ENCODE measurements at regions not wholly inside any gene's neighbourhood (a gene's known extent, or its start where the extent isn't known, plus 50 kb on each side); places are given as distances from the start of the nearest gene placed in this dataset.

DNA sequence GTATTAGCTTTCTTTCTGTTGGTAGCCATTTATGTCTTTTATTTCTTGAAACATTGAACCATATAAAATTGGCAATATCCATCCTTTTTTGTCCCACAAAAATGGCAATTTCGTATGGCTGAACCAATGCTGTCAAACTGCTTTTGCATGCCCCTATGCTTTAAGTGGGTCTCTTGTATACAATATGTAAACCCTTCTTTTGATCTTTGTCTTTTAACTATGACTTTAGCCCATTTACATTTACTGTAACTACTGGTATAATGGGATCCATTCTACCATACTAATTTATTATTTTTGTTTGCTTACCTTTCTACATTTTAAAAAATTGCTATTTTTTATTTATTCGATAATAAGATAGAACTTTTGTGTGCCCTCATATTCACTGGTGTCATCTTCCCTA, 93.4 kb downstream of the TENT4A start:
- ChIA-PET CTCF (no interaction called here), POLR2A (no interaction called here)
- TF ChIP-seq, protein P1, sequence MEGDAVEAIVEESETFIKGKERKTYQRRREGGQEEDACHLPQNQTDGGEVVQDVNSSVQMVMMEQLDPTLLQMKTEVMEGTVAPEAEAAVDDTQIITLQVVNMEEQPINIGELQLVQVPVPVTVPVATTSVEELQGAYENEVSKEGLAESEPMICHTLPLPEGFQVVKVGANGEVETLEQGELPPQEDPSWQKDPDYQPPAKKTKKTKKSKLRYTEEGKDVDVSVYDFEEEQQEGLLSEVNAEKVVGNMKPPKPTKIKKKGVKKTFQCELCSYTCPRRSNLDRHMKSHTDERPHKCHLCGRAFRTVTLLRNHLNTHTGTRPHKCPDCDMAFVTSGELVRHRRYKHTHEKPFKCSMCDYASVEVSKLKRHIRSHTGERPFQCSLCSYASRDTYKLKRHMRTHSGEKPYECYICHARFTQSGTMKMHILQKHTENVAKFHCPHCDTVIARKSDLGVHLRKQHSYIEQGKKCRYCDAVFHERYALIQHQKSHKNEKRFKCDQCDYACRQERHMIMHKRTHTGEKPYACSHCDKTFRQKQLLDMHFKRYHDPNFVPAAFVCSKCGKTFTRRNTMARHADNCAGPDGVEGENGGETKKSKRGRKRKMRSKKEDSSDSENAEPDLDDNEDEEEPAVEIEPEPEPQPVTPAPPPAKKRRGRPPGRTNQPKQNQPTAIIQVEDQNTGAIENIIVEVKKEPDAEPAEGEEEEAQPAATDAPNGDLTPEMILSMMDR (IDR thresholded peaks at IDR 0.05; ENCODE audit: control extremely low read depth, extremely low read depth, low read depth, missing control alignments) = no peak
- no peak for DNase-seq (ENCODE audit: extremely low spot score)

DNA sequence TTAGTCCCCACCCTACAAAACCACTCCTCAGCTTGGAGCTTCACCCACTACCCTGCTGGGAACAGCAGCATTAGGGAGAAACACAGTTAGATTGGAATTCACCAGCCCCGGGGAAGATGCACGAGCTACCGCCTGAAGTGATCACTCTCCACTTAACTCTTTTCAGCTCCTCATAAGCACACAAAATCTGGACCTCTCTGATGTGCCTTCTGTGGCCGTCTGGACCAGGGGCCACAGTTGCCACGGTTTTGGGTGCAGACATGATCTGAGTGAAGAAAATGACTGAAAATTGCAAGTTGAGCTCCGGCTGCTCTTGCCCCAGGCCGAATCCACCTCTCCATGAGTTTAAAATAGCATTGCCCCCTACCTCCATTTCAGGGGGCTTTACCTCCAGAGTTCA, 95.2 kb downstream of the TENT4A start:
- TF ChIP-seq, protein P1 (IDR thresholded peaks at IDR 0.05; ENCODE audit: control extremely low read depth, extremely low read depth, low read depth, missing control alignments) = no peak
- DNase-seq (ENCODE audit: extremely low spot score) = no peak
- ChIA-PET POLR2A (no interaction called here), CTCF (interaction anchor here (1.4 to 1.7 kb wide), 2 partner anchors 12 to 75 kb away, joined by 3 to 5 read pairs; no protein-coding TSS in a partner anchor)

DNA sequence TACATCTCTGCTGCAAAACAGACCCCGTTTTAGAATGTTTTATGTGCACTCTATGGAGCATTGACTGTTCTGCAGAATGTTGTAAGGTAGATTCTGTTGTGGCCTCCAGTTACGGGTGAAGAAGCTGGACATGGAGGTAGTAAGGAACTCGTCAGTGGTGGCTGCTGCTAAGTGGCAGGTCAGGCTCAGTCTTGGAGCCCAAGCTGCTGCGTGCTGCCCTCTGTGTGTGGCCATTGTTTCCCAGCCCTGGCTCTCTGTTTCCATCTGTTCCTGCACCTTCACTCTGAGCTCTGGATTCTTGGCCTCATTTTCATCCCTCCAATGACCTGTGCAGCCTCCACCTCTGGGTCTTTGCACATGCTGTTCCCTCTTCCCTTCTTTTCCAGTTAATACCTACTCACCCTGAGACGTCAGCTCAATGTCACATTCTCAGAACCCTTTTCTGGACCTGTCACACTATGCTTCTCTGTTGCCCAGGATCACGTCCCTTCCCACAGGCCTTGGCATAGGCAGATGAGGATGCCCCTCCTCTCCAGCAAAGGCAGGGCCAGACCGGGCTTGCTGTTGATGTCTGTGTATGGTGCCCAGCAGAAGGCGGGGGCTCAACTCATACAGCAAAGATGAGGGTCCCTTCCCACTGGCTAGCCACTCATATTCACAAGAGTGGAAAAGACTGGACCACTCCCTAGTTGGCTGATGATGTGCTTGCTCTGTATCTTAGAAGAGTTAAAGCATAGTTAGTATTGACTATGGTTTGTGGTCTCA, 97.6 kb downstream of the TENT4A start:
- ChIA-PET POLR2A (no interaction called here), CTCF (no interaction called here)
- TF ChIP-seq, protein P1 (IDR thresholded peaks at IDR 0.05; ENCODE audit: control extremely low read depth, extremely low read depth, low read depth, missing control alignments) = no peak
- DNase-seq (ENCODE audit: extremely low spot score) = no peak

DNA sequence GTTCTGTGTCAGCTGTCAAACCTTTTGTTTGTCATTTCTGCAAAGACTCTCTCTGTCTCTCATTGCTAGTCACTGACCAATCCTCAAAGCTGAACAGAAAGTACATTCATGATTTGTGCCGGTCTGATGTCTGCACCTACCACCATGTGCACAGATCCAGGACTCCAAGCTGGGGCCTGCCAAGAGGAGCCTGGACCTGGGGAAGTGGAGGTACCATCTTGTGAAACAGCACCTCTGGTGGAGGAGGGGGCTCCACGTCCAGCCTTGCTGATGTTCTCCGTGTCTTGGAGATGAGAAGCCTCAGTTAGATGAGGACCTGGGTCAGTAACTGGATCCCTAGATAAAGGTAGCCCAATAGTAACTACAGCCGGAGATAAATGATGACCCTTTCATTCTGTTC, 98.9 kb downstream of the TENT4A start:
- CTCF ChIA-PET = no interaction called here
- POLR2A ChIA-PET = no interaction called here
- no peak for DNase-seq (ENCODE audit: extremely low spot score)
- TF ChIP-seq, protein P1 (IDR thresholded peaks at IDR 0.05; ENCODE audit: control extremely low read depth, extremely low read depth, low read depth, missing control alignments) = no peak

DNA sequence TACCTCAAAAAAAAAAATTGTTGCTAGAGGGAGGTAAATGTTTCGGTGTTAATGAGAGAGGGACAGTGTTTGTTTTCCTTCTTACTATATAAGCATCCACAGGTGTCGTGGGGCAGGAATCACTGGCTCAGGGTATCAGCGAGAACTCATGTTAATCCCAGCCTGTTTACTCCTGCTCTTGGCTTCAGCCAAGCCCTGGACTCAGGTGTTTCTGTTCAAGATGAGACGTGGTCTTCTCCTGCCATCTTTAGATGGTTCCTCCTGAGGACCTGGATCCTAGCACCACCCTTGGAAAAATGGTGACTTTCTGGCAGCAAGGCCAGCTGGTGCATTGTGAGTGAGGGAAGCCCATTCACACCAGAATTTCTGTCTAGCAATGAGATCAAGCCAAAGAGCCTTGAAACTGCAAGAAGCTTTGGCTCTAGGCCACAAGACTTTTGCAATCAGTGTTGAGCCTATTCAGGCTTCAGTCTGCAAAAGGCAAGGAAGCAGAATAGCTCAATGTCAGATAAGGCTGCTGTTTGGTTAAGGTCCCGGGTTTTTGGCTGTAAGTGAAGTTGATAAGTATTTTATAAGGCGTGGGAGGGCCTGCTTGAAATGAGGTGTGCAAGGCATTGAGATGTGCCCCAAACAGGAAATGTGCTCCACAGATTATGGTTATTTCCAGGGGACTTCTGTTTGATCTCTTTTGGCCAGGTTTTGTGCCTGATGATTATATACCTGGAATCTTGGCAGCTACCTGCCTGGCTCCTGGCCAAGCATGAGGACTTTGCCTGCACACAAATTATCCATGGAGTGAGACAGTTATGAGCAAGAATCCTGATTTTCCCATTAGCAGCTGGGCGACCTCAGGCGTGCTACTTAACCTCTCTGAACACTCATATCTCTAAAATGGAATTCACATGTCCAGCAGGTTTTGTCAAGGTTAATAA, 99.8 kb downstream of the TENT4A start:
- DNase-seq (ENCODE audit: extremely low spot score) = no peak
- CTCF ChIA-PET = interaction anchor here (1.2 kb wide), 1 partner anchor 16 kb away, joined by 3 read pairs; no protein-coding TSS in a partner anchor

DNA sequence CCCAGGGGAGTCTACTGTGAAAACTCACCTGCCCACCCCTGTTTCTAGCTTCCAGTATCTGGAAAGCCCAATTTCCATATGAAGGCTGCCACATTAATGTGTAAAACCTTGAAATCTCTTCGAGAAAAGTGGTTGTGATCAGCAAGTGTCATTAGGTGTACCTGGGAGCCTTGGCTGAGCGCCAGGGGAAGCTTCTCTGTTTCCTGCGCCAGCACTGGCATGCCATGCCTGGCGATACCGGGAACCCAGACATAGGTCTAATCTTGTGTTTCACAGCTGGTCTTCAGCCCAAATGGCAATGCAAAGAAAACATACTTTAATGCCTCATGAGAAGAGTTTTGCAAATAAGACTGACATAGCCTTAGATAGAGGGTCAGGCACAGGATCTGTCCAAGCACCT, 101.6 kb downstream of the TENT4A start:
- CTCF ChIA-PET = interaction anchor here (1.3 to 1.4 kb wide), 3 partner anchors 13 to 57 kb away, joined by 3 to 4 read pairs (median 3); no protein-coding TSS in a partner anchor
- TF ChIP-seq, protein P1 (IDR thresholded peaks at IDR 0.05; ENCODE audit: control extremely low read depth, extremely low read depth, low read depth, missing control alignments) = no peak
- no peak for DNase-seq (ENCODE audit: extremely low spot score)
- POLR2A ChIA-PET = no interaction called here

More for the DNA sequence above, 99.8 kb downstream of the TENT4A start:
- TF ChIP-seq, protein P1 (IDR thresholded peaks at IDR 0.05; ENCODE audit: control extremely low read depth, extremely low read depth, low read depth, missing control alignments) = no peak
- POLR2A ChIA-PET = no interaction called here

All from GM10248 (cell line).